Islet precursor cell (in vitro differentiated cells): ENCODE measurements at regions not wholly inside any gene's neighbourhood (a gene's known extent, or its start where the extent isn't known, plus 50 kb on each side); places are given as distances from the start of the nearest gene placed in this dataset.

ENCODE experiments used
- DNase-seq: peaks from one replicate; pipeline ENCODE4 v3.0.0-alpha.2; 2018

DNA sequence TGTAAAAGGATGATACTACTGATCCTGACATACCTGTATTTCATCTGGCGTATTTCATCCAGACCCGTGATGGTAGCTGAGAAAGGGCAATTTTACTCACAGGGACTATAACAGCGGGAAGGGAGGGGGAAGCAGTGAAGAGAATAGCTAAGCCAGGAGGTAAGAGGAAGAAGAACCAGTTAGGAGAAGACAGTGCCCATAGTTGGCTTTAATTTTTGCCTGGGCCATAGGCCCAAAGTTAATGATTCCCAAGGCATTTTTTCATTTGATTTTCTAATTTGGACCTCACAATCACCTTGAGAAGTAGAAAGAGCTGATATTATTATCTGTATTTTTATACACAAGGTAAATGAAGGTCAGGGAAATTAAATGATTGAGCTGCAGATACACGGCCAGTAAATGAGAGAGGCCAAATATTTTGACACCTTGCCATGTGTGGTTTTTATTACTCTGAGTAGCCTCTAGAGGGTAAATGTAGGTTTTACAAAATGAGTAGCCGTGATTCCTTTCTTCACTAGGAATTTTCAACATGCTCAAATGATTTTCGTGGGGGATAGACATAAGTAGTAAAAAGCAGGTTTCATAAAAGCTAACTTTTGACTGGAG is 382.2 kb downstream of the FUT8 start:
- DNase-seq = no peak

DNA sequence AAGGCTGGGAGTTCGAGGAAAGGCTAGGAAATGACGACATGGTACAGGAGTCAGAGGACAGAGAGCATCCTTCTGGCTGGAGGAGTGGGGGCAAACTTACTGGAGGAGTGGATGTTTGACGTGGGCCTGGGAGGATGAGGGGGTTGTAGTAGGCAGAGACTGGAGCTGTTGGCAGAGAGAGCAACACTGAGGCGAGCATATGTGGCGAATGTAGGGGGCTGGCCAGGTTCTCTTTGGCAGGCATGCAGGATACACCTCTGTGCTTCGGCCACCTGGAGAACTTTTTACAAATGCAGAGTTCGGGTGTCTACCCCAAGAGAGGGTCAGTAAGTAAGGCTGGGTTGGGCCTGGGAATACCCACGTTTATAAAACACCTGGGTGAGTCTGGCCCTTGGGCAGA is 385.7 kb downstream of the FUT8 start:
- DNase-seq = no peak

DNA sequence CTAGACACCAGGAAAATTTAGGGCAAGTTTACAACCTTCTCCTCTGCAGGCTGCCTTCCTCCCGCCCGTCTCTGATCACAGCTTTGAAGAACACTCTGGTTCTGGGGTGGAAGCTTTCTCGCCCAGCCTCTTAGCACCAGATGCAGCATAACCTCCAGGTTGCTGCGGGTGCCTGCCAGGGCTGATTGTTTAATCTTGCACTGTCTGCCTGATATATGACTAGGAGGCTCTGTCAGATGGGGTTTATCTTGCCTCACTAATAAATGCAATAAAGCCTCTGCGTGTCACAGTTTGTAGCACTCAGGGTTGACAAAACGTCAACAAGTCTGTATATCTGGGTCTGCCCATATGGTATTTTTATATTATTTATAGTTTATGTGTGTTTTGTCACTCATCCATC is 388.2 kb downstream of the FUT8 start:
- DNase-seq = no peak

DNA sequence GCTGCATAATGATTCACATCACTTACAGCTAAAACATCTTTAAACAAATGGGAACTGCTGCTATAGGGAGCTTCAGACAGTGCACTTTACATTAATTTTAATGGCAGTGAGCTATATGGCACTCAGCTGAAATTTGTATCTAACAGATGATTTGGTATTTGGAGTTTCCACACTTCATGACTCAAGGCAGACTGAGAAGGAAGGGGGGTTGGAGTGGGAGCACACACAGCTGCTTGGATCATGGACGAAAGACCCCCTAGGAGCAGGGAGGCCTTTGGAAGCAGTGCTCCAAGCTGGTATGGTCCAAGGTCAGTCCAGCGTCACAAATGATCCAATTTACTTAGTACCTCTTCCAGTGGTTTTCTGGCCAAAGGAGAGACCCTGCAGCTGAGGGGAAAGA is 389.7 kb downstream of the FUT8 start:
- no peak for DNase-seq

DNA sequence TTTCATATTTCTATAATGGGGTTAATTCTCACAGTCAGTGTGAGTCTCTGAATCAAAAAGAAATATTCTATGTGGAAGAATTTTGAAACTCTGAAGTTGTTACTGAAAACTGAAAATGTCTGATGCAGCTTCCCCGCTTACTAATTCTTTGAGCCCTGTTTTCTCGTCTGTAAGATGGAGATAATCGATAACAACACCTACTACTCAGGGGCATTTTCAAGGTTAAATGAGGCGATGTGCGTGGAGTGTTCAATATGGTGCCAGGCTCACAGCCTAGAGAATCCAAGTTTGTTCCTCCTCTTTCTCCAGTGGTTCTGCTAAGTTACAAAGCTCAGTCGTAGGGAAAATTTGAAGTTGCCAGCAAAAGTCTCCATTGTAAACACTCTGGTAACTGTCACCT is 391.4 kb downstream of the FUT8 start:
- no peak for DNase-seq

DNA sequence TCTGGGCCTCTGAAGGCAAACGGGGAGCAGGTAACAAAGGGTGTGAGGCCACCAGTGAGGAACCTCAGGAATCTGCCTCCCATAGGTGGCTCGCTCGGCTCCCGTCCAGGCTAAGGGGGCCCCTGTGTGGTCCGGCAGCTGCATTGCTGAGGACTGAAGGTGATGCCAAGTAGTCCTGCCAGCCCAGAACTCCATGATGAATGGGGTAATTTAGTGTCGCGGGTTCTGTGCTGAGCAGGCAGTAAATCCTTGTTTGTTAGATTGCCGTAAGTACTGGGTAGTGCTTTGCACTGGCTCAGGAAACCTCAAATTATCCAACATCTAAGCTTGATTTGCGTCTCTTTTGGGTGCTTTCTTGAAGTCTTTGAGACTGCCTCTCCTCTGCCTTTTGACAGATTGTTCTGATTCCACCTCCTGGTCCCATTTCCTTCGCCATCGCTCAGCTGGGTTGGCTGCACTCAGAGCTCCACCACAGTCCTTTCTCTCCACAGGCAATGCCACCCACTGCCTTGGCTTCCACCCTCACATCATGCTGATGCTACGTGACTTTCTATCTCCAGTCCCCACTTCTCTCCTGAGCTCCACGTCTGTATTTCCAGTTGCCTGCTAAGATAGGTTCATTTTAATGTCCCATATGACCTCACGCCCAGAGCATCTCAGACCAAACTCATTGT is 392.0 kb downstream of the FUT8 start:
- no peak for DNase-seq

DNA sequence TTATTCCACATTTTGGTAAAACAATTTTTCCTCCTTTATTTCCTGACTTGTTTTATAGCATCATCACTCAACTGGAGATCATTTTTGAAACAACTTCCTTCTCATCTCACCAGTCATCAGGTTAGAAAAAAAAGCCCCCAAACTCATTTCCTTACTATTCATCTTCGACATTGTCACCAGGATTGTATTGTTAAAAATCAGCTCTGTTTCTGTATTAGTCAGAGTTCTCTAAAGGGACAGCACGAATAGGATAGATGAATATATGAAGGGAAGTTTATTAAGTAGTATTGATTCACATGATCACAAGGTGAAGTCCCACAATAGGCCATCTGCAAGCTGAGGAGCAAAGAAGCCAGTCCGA is 392.6 kb downstream of the FUT8 start:
- no peak for DNase-seq

DNA sequence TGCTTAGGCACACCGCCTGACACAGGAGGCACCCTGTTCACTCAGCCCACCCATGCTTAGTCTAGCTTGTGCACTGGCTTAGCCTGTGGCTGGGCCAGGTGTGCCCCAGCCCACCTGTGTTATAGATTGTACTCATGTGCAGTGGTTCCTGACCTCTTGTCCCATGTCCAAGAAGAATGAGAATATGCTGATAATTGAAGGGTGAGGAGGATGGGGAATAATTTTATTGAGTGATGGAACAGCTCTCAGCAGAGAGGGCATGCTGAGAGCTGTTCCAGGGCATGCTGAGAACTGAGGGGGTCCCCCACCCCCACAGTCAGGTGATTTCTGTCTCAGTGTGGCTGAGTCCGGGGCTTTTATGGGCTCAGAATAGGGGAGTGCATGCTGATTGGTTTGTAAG is 395.9 kb downstream of the FUT8 start:
- no peak for DNase-seq

DNA sequence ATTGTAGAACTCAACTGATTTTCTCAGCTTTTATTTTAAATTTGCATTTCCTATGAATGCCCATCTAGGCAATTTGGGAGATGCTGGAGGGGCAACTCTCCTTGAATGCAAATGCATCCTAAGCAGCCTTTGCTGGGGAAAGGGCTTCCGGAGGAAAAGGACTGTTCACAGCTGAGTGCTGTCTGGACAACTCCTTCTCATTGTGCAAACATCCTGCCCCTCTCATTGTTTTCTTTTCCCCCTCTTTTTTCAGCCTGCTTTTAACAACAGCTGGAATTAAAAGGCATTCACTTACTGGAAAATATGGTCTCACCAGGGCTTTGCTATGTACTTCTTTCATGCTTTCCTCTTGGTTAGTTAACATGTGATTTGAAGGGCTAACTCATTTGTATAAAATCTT is 397.8 kb downstream of the FUT8 start:
- no peak for DNase-seq

DNA sequence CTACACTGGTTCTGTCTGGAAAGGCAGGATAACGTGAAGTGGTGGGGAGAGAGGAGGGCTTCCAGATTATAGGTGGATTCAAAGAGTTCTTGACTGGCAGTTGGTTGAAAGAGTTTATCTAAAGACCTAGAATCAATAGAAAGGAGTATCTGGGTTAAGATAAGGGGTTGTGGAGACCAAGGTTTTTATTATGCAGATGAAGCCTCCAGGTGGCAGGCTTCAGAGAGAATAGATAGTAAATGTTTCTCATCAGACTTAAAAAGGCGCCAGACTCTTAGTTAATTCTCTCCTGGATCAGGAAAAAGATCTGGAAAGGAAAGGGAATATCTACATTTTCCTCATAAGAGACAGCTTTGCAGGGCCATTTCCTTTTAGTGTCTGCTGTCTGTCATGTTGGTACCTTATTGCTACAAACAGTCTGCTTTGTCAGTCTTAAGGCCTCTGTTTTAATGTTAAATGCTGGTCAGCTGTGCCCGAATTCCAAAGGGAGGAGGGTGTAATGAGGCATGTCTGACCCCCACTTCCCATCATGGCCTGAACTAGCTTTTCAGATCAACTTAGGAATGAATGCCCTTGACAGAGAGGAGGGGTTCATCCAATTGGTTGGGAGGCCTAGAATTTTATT is 401.3 kb downstream of the FUT8 start:
- no peak for DNase-seq

DNA sequence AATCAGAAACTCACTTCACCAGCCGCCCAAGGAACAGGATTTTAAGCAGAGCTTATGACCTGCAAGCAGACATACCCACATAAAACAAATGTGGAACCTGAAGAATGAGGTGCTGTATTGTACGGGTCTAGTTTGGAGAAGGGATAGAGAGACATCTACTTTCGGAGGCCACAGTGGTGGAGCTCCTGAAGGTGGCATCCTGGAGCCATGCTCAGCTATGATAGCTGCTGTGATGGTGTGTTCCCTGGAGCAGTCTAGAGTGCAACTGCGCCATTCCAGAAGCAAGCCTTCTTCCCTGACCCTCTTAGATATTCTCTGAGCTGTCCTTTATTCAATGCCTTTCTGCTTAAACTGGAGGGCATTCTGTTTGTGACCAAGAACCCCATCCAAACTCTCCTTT is 402.6 kb downstream of the FUT8 start:
- no peak for DNase-seq

DNA sequence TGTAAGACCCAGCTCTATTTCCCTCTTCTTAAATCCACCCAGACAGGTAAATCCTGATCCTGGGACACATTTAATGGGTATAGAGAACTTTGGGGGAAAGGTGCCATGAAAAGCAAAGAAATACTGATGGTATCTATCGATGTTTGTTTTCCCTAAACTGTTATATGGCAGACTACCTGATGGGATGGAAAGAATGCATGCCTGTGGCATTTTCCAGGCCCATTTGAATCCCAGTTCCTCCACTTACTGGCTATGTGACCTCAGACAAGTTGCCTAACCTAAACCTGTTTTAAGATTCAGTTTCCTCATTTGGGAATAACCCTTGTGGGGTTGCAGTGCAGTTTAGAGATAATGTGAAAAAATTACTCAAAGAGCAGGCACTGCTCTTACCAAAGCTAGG is 404.5 kb downstream of the FUT8 start:
- peak; percentile 88 for DNase-seq

DNA sequence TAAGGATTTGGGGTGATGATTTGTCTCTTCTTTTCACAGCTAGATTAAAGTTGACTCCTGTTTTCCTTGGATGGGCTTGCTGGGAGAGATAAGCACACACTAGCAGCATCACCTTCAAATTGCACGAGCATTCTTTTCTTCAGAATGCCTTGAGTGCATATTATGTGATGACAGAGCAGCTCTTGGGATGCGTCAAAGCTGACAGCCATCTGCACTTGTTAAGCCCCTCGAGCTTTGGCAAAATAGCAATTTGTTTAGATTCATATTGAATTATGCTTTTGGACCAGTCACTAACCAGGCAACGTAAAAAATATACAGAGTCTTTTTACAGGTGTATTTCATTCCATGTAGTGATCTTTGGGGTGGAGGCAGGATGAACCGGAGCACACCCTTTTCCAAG is 407.0 kb downstream of the FUT8 start:
- no peak for DNase-seq

DNA sequence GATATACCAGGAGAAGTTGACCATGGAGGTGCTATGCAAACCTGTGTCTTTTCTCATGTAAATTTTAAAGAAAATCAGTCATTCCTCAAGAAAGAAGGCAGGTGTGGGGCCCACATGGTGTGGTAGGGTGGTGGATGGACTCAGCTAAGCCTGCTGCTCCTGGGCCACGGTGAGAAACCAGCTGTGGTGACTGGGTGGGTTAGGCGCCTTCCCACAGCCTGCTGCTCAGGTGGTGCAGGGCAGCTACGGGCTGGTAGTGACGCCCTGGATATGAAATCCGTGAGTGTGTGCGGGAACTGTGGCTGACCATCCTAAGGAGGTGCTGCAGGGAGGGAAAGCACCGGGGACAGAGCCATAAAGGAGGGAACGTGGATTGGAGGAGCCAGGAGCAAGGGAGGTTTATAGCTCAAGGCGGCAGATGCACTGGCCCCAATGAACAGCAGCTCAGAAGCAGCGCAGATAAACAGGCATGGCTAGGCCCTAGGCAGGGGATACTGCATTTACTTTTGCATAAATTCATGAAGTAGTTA is 408.8 kb downstream of the FUT8 start:
- DNase-seq = no peak

DNA sequence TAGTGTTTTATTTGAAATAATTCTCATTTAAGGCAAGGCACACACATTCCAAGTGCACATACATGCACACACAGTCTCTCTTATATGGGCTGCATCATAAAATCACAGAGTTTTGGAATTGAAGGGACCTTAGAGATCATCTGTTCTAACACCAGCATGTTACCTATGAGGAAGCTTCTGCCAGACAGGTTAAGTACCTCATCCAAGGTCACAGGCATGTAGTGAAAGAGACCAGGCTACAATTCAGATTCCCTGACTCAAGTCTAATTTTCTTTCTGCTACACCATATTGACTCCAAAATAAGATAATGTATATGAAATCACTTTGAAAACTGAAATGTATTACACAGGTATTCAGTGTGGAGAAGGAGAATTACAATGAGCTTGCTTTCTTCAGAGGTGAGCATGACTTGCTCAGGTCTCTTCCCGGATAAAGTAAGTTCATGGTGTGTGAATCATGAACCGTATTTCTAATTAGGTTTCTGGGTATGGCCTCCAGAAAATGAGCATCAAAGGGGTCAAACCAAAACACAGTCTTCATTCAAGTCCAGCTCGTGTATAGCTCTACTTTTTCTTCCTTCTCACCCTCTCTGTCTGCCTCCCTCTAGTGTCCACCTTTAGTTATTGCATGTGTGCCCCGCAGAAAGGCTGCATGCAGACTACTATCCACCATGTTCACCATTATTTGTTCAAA is 411.9 kb downstream of the FUT8 start:
- peak; percentile 83 for DNase-seq

DNA sequence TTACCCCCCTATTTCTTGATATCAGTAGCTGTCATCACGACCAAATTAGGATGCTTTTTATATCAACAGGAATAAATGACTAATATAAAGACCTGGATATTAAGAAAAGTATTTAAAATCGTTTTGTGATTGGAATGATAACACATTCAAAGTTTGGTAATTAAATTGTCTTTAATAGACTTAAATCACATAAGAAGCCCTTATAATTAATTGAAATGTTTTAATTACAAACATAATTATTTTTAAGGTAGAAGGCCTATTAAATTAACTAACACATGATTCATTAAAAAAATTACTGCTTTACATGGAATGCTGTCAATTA is 412.4 kb downstream of the FUT8 start:
- no peak for DNase-seq

DNA sequence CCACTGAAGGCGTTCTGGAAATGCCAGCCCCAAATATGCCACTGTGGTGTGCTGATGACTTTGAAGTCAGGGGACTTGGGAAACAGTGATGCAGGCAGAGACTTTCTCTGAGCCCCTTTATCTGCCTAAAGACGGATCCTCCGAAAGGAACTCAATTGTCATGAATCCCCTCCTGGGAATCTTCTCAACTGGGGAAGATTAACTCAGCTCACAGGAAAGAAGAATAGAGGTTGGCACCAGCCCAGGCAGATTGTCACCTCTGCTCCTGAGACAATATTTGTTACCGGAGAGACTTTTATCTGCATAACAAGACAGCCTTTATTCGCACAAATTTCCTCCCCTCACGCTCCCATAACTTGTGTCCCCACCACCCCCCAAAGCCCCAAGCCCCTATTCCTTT is 414.4 kb downstream of the FUT8 start:
- no peak for DNase-seq

DNA sequence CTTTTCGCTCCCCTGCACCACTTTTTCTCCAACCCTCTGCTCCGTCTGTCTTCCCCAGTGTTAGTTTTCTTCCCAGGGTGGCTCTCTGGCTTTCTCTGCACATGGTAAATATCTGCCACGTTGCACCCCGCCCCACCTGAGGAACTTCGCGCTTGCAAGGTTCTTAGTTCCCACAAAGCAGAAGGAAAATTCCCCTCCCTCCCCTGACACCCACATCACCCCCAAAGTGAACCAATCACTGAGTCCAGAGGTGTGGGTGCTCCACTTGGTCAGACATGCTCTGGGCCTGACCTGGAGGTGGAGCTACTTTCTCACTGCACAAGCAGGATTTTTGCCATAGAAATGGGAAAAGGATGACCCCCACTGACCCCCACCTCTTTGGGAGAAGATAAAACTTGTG is 415.0 kb downstream of the FUT8 start:
- no peak for DNase-seq

DNA sequence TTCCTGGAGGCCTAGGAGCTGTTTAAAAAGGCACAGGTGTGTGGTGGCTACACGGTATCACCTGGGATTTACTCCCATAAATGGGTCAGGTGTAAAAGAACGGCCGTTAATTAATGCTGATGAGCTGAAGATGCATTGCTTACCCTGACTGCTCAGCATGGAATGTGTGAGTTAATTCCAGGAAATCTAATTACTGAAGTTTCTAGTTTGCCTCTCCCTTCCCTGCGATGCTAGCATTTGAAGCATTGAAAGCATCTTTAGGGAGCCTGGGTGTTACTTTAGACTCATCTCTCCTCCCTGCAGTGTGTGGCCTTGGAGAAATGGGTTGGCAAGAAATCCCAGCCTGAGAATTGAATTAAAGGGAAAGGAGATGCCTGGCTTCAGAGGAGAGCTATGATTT is 415.9 kb downstream of the FUT8 start:
- DNase-seq = no peak

DNA sequence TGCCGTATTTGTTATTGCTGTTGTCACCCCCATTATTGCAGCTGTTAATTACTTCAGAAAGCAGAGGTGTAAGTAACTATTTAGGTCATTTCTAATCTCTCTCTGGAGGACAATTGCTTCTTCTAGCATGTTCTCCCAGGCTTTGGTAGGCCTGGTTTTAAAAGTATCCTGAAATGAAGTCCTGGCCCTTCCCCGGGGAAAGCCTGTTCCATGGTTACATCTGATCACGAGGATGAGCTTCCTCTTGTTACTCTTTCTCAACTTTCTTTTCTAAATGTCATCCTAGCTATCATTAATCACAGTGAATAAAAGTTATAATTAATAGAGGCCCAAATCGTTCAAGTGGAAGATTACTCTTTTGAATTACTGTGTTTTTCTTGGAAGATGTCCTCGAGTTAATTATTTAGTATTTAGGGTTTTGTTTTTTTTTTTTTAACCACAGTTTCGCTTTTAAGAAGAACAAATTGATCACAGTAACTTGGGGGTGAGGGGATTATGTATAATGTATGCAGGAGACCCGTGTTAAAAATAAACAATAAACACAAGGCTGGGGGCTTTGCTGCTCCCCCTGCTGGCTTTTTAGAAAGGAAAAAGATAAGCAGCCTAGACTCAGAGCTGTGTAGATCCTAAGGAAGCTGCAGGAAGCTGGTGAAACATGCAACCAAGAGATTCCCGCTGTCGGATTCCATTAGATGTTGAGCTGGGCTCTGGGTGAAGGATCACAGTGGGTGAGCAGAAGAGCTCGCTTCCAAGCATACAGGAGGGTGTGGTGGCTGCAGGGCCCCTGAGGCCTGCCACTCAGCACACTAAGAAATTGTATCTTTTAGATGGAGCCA is 420.1 kb downstream of the FUT8 start:
- no peak for DNase-seq

DNA sequence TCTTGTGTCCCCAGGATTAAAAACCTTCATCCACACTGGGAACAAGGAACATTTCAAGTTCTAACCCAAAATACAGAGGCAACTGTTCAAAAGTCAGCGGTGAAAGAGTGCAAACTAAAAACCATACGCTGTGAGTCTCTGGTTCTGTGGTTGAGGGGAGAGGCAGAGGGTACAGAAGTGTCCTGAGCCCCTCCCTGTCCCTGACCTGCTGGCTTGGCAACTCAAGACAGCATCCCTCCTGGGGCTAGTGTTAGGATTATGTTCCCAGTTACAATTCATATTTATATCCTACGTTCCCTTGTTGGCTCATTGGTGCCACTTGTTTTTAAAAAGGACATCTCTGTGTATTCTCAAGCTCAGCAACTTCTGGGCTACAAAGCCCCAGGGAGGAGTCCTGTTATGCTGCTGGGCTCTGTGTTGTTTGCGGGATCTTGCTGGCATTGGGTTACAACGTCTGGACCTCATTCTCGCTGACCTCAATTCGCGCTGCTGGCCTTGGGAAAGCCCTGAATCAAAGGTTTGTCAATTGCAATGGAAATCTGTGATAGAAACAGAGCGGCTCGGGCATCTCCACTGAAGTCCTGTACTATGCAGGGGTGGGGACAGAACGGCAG is 420.8 kb downstream of the FUT8 start:
- no peak for DNase-seq

DNA sequence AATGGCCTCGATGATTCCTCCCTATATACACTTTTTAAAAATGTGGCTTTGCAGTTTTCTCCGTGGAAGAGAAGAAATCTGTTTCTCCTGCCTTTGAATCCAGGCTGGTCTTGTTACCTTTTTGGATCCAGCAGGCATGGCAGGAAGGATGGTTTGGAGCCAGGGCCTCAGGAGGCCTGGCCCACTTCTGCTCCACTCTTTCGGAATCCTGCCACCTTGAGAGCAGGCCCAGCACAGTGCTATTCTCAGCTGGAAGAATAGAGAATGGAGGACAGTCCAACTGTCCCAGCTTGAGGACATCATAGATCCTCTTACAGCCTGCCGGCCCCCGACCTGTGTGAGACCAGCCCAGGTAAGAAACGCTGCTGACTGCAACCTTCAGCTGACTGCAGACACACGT is 421.5 kb downstream of the FUT8 start:
- no peak for DNase-seq

DNA sequence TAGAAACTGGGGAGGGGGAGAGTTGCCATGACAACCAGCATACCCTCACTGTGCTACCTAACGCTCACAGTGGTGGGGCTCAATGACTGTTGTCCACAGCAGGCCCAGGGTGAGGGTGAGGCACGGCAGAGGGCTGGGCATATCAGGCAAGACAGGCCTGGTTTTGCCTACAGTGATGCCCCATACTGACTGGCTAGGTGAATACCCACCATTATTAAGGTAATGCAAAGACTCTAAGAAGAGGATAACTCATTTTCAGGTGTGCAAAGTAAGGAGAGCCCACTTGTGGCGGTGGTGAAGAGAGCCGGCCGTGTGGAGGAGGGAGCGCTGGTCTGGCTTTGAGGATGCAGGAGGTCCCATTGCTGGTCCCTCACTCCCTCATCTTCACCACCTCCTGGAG is 422.3 kb downstream of the FUT8 start:
- DNase-seq = no peak
